Right renal pelvis (tissue), 4 donors: ENCODE measurements at regions not wholly inside any gene's neighbourhood (a gene's known extent, or its start where the extent isn't known, plus 50 kb on each side); places are given as distances from the start of the nearest gene placed in this dataset.
"Not testable (repeated sequence)": the region's sequence is repeated elsewhere in the genome, so short reads cannot be mapped to it uniquely, and the experiment has no call there.

Experiments used
- DNase-seq, 4 donors: peaks; one replicate each; pipeline ENCODE4 v3.0.0-alpha.2; 2013; ENCODE audit warnings: low read depth in 4 of 4, low spot score in 3 of 4, missing footprints in 1 of 4

DNA sequence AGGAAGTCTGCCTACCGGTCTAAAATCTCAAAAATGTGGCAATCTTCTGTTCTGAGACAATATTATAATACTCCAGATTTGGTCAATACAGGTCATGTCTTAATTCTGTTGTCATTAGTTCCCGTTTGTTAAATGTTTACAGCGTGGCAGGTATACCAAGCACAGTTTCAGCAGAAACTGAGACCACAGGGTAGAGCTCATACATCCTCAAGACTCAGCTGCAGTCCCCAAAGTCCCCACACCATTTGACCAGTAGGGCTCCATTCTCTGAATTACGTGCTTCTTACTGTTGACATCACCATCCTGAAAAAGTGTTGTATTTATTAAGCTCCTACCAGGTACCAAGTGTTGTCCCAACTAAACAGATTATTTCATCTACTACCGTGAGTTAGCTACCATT is 157.1 kb downstream of the MC4R start:
- no peak for DNase-seq

DNA sequence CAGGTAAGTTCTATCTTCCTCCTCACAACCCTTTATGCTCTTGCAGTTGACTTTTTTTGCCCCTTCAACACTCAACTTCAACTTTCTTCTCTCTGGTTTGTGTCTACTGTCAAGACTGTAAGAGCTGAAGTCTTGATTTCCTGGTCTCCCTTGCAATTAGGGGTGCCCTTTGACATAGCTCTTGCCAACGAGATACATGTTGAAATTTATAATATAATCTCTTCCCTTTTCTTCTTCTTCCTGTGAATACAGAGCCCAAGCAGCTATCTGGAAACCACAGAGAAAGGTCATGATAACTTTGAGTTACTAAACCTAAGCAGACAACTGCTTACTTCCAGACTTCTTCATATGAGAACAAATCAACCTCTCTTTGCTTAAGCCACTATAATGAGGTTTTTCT is 163.5 kb downstream of the MC4R start:
- no peak for DNase-seq

DNA sequence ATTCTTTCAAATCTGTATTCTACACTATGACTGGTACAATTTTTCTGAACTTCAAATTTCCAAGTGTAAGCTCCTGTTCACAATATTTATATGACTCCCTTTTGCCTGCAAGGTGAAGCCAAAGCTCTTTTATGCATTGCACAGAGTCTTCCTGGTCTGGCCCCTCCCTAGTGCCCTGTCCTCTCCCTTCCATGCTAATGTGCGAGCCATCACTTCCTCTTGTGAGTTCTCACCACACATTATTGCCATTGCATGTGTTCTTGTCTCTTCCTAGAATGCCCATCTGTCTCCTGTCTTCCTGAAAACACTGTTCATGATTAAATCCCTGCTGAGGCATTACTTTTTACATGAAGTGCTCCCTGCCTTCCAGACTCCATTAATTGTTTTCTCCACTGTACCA is 169.9 kb downstream of the MC4R start:
- DNase-seq, result no peak

DNA sequence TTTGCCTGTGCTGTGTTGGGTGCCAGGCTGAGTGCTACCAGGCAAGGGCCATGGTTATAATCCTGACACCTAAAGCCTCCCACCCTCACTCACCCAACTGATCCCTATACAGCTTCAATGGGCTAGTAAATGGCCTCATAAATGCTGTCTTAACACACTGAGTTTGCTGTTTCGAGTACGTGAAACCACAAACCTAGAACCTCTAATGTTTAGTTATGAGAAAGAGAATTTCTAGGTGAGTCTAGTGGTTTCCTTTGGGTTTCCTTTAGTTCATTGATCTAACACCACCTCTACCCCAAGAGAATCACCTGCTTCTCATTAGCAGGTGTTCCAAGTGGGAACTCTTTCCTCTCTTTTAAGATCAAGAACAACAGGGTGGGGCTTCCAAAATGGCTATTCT is 172.0 kb downstream of the MC4R start:
- no peak for DNase-seq

DNA sequence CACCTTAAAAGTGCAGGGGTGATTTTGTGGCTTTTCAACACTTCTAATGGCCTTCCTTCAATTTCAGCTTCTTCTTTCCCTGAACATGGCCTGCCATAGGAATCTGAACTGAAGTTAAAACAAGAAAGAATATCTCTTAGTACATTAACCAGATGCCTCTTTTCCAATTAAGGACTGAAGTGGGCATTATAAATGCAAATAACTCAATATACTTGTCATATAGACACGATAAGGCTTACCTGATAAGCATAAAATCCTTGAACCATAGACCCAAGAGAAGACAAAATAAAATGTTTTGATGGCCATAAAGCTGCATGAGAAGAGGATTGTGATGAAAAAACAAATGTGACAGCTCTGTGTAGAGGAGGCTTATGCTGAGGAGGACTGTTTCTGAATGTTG is 173.1 kb downstream of the MC4R start:
- no peak for DNase-seq

DNA sequence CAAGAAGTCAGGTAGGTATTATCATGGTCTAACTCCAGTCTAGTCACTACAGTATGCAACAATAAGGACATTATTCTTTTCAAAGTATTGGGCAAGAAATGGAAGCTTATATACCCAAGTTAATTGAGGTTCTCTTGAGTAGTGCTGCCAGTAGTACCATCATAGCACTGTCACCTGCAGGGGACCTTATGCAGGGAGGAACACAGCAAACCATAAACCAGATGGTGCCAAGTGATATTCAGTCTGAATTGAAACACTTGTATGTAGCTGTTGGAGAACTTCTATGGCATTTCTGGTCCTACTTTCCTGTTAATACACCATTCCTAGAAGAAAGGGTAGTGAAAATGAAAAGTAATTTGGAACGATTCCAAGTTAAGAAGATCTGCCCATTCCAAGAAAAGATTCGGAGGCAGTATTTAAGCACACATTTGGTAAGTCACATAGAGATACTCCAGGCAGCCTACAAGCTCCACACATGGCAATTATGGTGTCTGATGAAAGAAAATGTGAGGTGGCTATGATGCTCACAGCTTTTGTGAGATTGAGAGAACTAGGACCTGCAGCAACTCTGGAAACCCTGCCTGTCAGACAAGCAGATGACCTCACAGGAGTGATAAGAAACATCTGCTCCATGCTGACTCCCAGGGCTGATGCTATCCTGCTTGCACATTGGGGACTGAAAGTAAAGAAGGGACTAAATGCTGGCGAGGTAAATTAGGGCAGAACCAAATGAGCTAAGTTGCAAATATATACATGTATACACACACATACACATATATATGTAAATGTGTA is 174.7 kb downstream of the MC4R start:
- DNase-seq, result peak in 3 of 4 donors; percentile 1 to 13 (median 5)

DNA sequence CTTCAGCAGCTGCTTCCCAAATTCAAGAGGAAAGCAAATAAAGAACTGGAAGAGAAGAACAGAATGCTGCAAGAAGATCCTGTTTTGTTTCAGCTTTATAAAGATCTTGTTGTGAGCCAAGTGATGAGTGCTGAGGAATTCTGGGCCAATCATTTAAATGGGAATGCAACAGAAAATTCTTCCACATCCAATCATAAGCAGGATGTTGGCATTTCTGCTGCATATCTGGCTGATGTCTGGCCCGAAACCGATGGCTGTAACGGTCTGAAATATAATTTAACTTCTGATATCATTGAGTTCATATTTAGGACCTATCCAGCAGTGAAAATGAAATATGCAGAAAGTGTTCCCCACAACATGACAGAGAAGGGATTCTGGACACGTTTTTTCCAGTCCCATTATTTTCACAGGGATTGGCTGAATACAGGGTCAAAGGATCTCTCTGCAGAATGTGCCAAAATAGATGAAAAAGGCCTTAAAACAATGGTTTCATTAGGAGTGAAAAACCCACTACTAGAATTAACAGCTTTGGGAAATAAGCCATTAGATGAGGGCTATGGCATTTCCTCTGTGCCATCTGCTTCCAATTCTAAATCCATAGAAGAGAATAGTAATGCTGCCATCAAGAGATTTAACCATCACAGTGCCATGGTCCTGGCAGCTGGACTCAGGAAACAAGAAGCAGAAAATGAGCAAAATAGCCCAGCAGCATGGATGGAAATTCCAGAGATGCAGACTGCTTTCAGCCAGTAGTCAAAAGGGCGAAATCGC is 175.6 kb downstream of the MC4R start:
- no peak for DNase-seq

DNA sequence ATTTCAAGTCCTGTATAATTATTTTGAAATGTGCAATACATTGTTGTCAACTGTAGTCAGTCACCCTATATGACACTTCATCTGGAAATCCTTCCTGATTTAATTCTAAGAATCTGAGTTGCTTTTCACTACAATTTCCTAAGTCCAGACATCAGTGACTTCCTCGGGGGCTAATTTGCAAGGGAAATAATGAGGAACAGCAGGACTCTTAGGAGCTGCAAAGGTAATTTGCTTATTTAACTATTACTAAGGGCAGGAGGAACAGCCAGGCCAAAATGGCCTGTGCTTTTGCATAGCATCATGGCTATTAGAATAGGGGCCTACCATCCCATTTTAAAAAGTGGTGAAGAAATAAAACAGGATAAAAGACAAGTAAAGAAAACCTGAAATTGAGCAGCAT is 178.8 kb downstream of the MC4R start:
- DNase-seq, result no peak

DNA sequence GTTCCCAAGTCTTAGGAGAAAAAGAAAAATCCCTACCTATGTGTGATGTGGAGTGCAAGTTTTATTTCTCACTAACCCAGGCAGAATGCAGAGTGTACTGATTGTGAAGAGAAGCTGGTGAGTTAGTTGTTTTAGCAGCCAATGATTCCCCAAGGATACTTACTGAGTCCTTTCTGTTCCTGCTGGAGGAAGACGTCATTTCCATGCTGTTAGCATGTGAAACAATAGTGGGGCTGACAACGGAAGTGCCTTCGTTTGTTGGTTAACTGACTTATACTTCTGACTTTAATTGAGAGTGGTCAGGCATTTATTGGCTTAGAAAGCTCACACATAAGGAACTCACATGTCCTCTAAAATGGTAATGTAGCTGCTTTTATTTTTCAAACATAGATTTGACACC is 180.6 kb downstream of the MC4R start:
- no peak for DNase-seq

DNA sequence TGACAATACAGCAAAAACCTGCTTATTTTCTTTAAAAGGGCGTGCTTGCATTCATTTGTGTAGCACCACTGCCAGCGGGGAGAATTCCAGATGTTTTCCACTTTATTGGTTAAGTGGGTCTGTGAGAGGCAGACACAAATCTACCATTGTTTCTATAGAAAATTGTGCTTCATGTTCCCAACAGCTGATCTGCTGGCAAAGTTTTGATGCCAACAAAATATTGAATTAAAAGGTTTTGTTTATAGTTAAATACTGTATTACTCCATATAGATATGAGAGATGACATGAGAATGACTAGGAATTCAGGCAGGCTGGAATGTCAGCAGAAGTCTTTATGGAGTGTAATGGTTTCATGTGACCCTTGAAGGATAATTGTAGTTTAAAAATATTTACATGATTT is 182.7 kb downstream of the MC4R start:
- no peak for DNase-seq

DNA sequence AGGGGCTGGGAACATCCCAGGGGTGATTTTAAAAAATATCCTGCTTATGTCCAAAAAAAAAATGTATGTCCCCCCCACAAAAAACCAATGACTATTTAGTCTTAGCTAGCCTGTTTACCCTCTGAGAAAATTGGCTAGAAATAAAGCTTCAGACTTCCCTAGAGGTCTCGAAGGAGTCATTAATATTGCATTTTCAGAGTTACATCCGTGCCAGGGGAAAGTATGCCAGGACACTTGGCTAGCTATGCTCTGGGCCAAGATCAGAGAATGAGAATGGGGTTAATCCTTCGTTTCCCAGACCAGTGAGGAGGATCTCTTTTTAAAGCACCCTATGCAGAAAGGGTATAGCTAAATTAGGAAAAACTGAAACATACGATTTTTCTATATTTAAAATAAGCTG is 183.6 kb downstream of the MC4R start:
- DNase-seq, result no peak

DNA sequence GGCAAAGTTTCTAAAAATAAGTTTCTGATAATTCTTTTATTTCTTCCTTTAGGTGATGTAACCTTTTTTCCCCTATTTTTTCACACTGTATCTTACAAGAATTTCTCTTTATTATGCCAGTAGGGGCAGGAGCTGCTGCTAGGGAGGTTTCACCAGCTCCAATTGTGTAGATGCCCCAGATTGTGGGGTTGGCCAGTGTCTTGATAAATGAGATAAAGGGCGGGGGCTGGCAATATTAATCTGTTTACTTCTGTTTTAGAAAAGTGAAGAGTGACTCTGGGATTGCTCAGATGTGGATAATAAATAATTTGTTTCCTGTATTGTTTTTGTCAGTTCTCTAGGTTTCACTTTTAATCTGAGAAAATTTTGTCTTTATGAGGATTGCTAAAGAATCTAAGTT is 190.4 kb downstream of the MC4R start:
- no peak for DNase-seq

DNA sequence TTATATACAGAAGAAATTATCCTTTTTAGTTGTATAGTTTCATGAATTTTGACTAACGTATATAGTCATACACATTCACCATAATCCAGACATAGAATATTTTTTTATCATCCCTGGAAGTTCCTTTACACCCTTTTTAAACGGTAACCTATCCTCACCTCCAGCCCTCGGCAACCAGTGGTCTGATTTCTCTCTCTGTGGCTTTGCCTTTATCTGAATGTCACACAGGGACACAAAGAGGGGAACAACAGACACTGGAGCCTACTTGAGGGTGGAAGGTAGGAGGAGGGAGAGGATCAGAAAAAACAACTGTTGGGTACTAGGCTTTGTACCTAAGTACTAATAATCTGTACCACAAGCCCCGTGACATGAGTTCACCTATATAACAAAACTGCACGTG is 191.9 kb downstream of the MC4R start:
- no peak for DNase-seq

DNA sequence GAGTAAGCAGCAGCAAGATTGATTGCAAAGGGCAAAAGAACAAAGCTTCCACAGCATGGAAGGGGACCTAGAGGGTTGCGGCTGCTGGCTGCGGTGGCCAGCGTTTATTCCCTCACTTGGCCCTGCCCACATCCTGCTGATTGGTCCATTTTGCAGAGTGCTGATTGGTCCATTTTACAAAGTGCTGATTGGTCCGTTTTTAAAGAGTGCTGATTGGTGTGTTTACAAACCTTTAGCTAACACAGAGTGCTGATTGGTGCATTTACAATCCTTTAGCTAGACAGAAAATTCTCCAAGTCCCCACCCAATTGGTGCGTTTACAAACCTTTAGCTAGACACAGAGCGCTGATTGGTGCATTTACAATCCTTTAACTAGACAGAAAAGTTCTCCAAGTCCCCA is 194.4 kb downstream of the MC4R start:
- DNase-seq, result not testable (repeated sequence)

DNA sequence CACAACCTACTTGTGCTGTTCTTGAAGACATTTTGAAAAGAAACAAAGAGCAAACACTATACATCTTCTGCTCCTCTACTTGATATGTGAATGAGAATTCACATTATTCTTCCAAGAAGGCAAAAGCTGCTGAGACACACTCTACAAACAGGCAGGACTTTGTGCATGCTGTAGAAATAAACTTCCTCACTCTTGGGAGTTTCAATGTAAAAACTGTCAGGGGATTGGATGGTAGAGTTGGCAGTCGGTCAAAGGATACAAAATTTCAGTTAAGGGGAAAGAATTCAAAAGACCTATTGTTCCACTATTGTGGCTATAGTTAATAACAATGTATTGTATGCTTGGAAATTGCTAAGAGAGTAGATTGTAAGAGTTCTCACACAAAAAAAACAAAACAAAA is 196.3 kb downstream of the MC4R start:
- DNase-seq, result no peak

DNA sequence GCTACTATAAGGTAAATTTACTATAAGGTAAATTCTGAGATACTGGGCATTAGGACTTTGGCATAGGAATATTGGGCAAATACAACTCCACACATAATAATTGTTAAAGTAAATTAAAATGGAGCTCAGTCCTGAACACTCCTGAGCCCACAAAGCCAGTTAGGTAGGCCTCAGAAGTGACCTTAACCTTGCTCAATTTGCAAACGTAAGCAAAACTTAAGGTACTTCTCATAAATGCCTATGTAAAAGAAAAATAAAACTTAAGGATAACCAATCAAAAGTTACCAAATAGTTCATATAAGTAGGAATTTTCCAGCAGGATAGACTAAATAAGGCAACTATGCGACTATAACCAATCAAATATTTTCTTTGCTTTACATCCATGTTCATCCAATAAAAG is 197.7 kb downstream of the MC4R start:
- no peak for DNase-seq

DNA sequence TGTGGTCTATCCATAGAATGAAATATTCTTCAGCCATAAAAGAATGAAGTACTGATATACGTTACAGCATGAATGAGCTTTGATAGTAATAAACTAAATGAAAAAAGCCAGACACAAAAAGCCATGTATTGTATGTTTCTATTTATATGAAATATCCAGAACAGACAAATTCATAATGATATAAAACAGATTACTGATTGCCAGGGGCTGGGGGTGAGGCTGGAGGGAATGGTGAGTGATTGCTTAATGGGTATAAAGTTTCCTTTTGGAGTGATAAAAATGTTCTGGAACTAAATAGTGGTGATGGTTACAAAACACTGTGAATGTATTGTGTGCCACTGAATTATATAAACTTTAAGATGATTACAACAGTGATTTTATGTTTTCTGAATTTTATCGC is 200.5 kb downstream of the MC4R start:
- no peak for DNase-seq

DNA sequence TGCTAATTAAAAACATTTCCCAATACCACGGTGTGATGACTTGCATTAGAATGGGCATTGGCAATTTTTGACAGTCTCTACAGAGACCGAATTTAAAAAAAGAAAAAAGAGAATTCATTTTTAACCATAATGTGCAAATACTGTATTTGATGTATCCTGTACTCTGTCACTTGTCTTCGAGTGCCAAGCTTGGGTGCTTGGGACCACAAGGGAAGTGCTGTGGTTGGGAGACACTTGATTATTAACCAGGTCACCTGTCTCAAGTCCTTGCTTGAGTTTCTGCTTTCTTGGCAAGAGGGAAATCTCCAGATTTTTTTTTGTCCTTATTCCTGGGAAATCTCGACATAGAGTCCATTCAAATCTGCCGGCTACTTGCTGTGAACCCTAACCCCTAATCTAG is 209.0 kb downstream of the MC4R start:
- DNase-seq, result no peak

DNA sequence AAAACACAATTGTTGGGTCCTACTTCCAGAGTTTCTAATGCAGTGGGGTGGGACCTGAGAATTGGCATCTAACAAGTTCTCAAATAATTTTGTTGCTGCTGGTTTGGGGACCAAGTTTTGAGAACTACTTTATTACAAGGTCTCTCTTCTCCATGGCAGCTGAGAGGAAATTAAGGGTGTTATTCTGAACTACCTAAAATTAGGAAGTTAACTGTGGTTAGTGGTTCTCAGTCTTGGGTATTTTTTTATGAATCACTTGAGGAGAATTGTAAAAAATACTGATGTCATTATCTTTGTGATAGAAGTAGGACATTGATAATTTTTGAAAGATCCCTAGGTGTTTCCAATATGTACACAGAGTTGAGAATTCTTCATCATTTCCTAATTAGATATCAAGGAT is 210.2 kb downstream of the MC4R start:
- no peak for DNase-seq

DNA sequence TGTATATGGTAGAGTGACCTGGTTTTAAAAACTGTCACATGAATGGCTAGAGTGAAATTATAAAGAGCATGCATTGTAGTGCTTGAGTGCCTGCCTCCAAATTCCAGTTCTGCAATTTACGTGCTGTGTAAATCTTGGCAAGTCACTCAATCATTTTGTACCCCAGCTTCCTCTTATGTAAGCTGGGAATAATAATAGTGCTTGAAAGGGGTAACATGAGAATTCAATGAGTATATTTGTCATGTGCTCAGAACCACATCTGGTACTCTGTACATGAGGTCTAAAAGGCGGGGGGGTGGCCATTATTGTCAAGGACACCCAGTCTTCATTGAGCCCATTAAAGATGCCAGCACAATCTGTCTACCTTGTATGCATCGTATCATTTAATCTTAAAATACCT is 214.8 kb downstream of the MC4R start:
- DNase-seq, result no peak

DNA sequence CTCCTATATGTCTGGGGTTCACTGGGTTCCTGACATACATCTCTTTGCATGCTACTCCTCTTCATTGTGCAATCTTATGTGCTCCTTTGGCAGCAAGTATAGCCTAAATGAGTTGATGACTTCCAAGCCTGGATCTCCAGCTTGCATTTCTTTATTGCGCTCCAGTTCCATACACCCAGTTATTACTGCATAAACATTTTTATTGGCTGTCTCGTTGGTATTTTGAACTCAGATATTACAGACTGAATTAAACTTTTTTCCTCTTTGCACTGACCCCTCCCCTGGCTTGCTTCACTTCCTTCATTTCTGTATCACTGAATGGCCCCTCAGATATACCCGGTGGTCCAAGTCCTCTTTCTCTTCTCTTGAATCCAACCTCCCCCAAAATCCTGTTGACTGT is 219.2 kb downstream of the MC4R start:
- no peak for DNase-seq

DNA sequence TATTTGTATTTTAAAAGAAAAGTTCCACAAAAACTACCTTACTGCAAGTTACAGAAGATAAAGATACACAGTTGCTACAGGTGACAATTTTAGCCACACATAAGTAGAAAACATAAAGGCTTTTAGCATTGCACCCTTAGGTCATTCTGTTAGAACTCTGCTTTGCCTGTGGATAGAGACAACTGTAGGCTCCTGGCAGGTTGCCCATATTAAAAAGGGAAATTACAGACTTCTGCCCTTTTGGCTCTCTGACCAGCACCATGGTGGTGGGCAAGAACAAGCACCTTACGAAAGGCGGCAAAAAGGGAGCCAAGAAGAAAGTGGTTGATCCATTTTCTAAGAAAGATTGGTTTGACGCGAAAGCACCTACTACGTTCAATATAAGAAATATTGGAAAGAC is 223.3 kb downstream of the MC4R start:
- DNase-seq, result no peak
